HG02981 (cell line): ENCODE measurements at regions not wholly inside any gene's neighbourhood (a gene's known extent, or its start where the extent isn't known, plus 50 kb on each side); places are given as distances from the start of the nearest gene placed in this dataset.
"Not testable (repeated sequence)": the region's sequence is repeated elsewhere in the genome, so short reads cannot be mapped to it uniquely, and the experiment has no call there.

Experiments
- ATAC-seq: cut with Tn5 transposase; IDR thresholded peaks from one replicate; pipeline ENCODE4 v1.9.1; 2021; ENCODE audit warnings: mild to moderate bottlenecking, moderate library complexity; ENCODE audit not compliant: unreplicated experiment

DNA sequence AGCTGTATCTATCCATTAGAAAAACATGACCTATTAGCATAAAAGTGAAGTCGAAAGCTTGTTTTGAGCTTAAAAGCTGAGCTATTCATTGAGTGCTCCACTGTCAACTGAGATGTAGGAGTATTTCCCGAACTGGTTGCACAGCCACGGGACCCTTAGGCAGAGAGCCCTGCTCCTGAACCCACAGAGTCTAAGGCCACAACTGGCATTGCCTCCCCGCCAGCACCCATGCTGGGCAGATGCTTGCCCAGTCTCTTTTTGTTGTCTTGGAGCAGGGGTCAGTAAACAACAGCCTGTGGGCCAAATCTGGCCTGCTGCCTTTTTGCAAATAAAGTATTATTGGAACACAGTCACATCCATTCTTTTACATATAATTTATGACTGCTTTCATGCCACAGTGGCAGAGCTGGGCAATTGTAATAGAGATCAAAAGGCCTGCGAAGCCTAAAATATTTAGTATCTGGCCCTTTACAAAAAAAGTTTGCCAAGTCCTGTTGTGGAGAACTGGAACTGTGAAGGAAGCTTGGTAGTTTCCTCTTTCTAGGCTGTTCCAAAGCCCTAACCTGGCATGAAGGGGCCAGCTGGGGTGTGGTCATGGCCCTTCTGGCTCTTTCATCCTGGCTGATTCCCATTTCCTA lies 58.4 kb upstream of the WAPL start:
- no peak for ATAC-seq

DNA sequence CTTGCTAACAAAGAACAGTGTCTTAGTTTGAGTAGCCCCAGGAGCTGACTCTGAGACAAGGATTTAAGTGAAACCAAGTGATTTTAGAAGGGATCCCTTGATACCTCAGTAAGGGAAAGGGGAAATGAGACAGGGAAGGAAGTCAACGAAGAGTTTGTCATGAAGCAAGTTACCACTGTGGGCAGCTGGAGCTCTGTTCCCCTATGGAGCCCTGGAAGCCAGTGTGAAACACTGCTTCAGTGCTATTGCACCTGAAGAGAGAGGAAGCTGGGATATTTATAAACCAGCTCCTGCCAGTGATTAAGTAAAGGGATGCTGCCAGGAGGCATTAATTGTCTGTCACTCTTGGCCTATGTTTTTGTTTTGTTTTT lies 58.9 kb upstream of the WAPL start:
- no peak for ATAC-seq

DNA sequence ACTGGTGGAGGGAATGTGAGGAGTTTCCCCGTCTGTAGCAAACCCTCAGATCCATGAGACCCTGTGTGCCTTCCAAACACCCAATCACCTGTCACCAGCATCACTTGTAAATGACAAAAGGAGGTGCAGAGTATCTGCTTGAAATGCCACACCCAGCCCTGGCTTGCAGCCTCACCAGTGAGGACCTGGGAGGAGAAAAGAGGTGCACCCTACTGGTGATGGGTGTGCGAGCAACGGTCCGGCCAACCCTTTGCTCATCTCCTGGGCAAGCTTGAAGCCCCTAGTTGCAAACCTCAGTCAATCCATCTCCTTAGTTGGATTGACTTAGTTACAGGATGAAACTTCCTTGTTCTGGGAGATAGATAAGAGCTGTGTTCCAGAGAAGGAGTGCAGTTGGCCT lies 62.4 kb upstream of the WAPL start:
- no peak for ATAC-seq

DNA sequence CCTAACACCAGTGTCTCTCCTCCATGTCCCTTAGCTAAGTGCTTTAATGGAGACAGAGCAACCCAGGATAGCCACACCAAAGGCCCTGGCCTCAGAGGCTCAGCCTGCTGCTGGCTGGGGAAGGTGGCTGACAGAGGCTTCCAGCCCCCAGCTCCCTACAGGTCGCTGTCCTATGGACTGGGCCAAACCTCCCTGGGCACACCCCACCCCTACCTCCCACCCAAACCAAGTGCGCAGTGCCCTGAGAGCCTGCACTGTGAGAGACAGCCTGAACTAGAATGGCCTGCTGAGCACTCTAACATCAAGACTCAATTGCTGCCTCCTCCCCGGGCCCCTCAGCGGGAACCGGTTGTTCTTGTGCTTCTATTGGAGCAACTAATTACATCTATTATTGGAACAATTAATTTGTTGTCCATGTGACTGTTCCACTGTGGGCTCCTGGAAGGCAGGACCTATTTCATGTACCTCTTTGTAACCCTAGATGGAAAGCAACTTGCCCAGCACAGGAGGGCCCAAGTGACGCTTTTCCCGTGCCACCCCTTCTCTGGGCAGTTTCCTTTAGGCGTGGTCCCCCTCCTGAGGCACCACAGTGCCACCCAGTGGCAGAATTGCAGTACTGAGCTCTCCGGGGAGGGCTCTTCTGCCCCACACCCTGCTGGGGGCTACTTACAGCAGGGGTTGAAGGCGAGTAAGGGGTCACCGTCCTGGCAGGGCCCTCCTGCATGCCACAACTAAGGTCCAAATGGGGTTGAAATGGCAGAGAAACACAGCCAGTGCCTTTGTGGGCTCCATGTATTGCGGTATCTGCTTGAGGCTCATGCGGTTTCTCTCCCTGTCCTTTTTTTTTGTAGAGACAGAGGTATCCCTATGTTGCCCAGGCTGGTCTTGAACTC lies 63.7 kb upstream of the WAPL start:
- peak; percentile 90 for ATAC-seq

DNA sequence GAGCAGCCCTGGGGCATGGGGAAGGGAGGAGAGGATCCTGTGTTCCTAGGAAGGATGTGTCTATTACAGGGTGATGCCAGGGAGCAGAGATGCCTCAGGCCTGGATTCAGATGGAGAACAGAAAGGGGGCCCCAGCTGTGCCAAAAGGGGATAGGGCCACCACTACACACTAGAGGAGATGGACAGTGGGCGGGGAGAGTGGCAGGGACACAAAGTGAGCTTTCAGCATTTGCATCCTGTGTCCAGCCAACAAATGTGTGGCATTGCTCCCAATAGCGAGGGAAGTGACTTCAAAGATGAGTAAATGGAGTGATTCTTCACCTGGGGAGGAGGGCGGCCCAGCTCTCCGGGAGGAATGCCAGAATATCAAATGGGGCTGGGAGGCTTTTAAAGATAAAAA lies 64.9 kb upstream of the WAPL start:
- no peak for ATAC-seq

DNA sequence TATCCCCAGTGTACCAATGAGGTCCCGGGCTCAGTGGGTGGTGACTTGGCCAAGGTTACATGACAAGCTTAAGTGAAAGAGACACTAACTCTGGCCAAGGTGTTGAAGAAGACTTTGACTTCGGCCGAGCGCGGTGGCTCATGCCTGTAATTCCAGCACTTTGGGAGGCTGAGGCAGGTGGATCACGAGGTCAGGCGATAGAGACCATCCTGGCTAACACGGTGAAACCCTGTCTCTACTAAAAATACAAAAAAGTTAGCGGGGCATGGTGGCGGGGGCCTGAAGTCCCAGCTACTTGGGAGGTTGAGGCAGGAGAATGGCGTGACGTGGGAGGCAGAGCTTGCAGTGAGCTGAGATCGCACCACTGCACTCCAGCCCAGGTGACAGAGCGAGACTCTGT lies 65.6 kb upstream of the OPN4 start:
- ATAC-seq = not testable (repeated sequence)

DNA sequence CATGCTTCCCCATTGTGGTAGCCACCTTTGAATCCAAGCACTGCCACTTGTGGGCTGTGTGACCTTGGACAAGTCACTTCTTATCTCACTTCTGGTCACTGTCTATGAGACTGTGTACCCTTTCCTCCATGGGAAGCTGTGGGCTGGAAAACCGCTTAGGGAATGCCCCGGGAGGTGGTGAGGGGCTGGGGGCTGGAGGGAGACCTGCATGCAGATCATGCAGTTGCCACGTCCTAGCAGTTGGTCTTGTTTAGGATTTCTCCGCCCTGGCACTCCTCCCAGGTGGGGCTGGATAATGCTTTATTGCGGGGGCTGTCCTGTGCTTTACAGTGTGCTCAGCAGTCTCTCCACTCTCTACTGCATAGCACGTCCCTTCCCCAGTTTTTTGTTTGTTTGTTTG lies 62.9 kb upstream of the OPN4 start:
- no peak for ATAC-seq

DNA sequence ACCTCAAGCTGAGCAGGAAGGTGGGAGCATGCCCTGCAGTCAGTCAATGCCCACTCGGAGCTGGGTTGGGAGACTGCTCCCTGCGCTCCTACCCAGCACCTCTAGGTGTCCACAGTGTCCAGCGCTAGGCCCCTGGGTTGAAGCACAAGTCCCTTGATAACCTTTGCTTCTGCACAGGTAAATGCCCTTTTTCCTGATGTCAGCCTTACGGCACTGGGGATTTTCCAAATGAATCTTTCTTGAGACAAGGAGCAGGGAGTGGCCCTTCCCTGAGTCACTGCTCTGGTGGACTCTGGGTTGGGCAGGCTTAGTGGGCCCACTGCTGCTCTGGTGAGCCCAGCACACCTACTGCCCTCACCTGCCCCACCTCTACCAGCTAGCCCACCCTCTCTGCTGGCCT lies 61.9 kb upstream of the OPN4 start:
- no peak for ATAC-seq

DNA sequence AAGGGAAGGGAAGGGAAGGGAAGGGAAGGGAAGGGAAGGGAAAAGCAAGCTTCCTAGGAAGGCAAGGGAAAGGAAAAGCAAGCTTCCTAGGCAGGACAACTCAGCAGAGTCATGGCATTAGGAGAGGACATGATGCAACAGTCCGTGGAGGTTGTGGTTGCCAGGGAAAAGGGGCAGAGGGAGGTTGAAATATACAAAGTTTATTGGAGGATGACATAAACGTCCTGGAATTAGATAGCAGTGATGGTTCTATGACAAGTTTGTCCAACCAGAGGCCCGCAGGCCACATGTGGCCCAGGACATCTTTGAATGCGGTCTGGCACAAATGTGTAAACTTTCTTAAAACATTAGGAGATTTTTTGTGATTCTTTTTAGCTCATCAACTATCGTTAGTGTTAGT lies 59.8 kb upstream of the OPN4 start:
- no peak for ATAC-seq

DNA sequence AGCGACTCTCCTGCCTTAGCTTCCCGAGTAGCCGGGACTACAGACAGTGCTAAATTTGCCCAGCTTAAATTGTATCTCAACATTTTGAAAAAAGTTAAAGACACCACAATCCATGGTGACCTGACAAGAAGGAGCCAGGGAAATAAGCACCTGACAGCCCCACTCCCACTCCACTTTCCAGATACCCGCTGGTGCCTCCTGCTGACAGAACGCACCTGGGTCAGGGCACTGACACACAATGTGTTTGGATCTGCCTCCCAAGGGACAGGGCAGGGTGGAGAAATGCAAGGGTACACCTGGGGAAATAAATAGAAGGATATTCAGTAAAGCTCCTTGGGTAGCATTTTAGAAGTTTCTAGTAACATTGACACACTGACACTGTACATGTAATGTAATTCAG lies 58.9 kb upstream of the OPN4 start:
- no peak for ATAC-seq

DNA sequence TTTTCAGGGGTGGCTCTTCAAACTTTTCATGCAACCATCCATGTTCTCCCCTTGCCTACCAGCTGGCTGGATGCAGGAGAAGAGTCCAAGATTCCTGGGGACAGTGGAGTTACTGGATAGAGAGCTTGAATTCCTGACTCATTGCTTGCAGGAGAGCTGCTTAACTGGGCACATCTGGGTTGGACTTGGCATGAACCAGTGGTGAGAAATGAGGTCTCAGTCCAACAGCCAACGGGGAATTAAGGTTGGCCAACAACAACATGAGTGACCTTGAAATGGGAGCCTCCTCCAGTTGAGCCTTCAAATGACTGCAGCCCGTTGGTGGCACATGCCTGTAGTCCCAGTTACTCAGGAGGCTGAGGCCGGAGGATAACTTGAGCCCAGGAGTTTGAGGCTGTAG lies 58.1 kb upstream of the OPN4 start:
- ATAC-seq = no peak

DNA sequence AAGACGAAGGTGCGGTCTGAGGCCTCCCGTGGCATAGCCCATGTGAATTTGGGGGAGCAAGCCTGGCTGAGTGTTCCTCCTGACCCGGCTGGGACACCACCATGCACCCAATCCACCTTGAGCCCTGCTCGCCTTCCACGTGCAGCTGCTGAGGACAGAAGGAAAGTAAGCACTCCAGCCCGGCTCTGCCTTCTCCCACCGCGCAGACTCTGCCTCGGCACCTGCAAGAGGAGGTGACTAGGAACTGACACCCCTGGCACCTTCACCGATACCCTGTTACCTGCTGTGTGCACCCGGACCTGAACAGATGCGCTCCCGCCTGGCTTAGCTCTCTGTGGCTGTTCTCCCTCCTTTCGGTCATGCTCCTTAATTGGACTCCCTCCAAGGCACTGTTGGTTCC lies 57.0 kb upstream of the OPN4 start:
- no peak for ATAC-seq

DNA sequence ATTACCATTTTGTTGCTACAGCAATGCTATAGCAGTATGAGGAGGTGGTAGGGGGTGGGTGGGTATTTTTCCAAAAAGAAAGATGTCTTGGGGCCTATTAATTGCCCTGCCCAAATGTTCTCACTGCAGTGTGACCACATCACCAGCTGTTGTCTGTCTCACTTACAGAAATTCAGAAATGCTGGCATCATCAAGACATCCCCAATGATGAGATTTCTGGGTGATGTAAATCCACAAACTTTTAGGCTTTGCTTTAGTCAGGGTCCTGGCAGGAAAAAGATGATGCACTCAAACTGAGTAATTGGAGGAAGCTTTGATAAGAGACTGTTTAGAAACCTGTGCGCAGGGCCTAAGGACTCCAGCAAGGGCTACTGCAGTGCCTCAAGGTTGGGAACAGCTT lies 56.2 kb upstream of the OPN4 start:
- ATAC-seq = no peak

DNA sequence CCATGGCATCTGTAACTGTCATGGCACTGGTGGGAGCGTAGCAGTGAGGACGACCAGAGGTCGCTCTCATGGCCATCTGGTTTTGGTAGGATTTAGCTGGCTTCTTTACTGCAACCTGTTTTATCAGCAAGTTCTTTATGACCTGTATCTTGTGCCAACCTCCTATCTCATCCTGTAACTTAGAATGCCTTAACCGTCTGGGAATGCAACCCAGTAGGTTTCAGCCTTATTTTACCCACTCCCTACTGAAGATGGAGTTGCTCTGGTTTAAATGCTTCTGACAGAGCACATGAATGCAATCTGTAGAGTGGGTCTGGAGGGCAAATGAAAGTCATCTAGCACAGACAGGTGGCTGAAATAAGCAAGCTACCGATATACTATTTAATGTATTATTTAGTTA lies 55.3 kb upstream of the OPN4 start:
- ATAC-seq = no peak

DNA sequence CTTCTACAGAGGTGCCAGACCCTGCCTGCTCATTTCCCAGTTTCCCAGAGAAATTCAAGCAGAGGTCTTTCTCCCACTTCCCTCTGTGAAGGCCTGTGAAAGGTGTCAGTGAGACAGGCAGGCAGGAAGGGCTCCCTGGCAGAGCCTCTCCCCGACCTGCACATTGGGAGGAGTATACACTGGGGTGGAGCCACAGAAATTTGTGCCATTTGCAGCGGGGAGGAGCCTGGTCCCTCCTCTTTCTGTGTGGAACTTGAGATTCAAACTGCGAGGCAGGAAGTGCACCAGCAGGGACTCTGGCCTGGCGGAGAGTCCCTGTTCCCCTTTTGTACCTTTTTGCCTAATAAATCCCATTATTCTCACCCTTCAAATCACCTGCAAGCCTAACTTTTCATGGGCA lies 54.6 kb upstream of the OPN4 start:
- ATAC-seq = no peak

DNA sequence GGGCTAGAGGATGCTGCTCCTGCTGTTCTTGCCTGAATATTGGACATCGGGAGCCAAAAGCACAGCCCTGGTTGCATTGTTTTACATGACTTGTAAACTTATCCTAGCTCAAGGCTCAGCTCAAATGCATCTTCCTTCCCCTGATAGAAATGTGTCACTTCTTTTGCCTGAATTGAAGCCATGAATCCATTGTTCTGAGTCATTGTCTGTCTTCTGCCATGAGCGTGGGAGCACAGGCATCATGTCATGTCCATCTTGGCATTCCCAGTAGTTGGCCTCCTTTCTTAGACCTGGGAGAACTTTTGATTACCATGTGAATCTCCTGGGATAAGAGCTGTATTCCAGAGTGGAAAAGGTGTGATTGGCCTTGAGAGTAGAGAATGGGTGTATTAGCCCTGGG lies 54.1 kb upstream of the OPN4 start:
- no peak for ATAC-seq

DNA sequence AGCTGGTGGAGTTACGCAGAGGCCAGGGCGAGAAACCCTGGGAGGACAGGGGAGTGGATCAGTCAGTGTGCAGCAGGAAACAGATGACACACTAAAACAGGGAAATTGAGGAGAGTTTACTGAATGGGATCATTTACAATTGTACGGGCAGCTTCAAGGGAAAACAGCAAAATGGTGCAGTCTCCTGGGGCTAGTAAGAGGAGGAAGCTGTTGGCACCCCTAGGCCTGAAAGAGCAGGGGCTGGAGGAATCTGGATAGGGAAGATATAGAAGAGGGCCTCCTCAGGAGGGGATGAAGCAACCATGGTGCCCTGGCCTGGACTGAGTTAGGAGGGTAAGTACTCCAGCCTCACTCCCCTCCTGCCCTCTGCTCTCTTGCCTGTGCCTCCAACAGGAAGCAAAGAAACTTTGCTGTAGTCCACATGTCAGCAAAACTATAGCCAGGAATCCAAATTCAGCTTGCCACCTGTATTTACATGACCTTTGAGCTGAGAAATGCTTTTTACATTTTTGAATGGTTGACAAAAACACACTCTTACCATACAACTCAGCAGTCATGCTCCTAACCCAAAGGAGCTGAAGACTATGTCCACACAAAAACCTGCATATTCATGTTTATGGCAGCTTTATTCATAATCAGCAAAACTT lies 52.3 kb upstream of the OPN4 start:
- no peak for ATAC-seq

DNA sequence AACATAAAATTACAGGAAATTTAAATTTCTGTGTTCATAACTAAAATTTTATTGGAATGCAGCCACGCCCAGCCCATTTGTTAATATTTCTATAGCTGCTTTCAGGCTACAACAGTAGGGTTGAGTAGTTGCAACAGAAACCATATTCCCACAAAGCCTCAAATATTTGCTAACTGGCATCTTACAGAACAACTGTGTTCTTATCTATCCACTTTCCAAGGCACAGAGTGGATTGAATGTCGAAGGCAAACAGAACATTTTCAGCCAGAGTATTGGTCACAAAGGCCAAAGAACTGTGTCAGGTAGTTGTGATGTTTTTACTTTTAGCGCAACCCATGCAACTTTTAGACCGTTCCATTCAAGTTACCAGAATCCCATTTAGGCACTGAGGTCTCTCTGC lies 51.1 kb upstream of the OPN4 start:
- no peak for ATAC-seq
